ENCODE measurements at regions not wholly inside any gene's neighbourhood (a gene's known extent, or its start where the extent isn't known, plus 50 kb on each side); places are given as distances from the start of the nearest gene placed in this dataset.

GRCh38 chr1:164250365-164250764 is 308.6 kb upstream of the PBX1 start:
- TF ChIP-seq POLR2A (IDR thresholded peaks at IDR 0.05; ENCODE audit: low read depth, low read length) (no peak), CTCF (conservative IDR thresholded peaks at IDR 0.05; ENCODE audit: low read depth, low read length) (no peak), MXI1 (IDR thresholded peaks at IDR 0.05; ENCODE audit: borderline replicate concordance, low read depth, low read length) (no peak), CHD1 (IDR thresholded peaks at IDR 0.05; ENCODE audit: low read depth, low read length) (no peak)

All from IMR-90 (cell line).